HG02759 (cell line): ENCODE measurements at regions not wholly inside any gene's neighbourhood (a gene's known extent, or its start where the extent isn't known, plus 50 kb on each side); places are given as distances from the start of the nearest gene placed in this dataset.
A peak's percentile ranks its signal among the peaks of the same experiment; 100 is the strongest.

Experiments
- ATAC-seq: cut with Tn5 transposase; IDR thresholded peaks from one replicate; pipeline ENCODE4 v1.9.1; 2021; ENCODE audit warnings: mild to moderate bottlenecking, moderate library complexity; ENCODE audit not compliant: unreplicated experiment

- no peak for ATAC-seq
Measured at GRCh38 chr3:152710549-152710948, 124.4 kb upstream of the P2RY1 start.

GRCh38 chr3:152713989-152714388 lies 120.9 kb upstream of the P2RY1 start:
- ATAC-seq, result no peak

- no peak for ATAC-seq
Measured at GRCh38 chr3:152714507-152714906, 120.4 kb upstream of the P2RY1 start.

GRCh38 chr3:152717252-152717651 lies 117.7 kb upstream of the P2RY1 start:
- ATAC-seq, result no peak

- ATAC-seq, result no peak
Measured at GRCh38 chr3:152718810-152719209, 116.1 kb upstream of the P2RY1 start.

GRCh38 chr3:152719264-152719663 lies 115.7 kb upstream of the P2RY1 start:
- no peak for ATAC-seq

- ATAC-seq, result no peak
Measured at GRCh38 chr3:152720951-152721718, 113.8 kb upstream of the P2RY1 start.

- ATAC-seq, result no peak
Measured at GRCh38 chr3:152724270-152724669, 110.7 kb upstream of the P2RY1 start.

- no peak for ATAC-seq
Measured at GRCh38 chr3:152728231-152728980, 106.5 kb upstream of the P2RY1 start.

GRCh38 chr3:152729906-152730305 lies 105.0 kb upstream of the P2RY1 start:
- ATAC-seq, result peak; percentile 74

- ATAC-seq, result no peak
Measured at GRCh38 chr3:152731511-152731910, 103.4 kb upstream of the P2RY1 start.

GRCh38 chr3:152733584-152734119 lies 101.3 kb upstream of the P2RY1 start:
- no peak for ATAC-seq

- peak; percentile 99 for ATAC-seq
Measured at GRCh38 chr3:152737021-152737908, 97.7 kb upstream of the P2RY1 start.

- ATAC-seq, result no peak
Measured at GRCh38 chr3:152738656-152739055, 96.3 kb upstream of the P2RY1 start.

GRCh38 chr3:152742368-152743347 lies 92.3 kb upstream of the P2RY1 start:
- ATAC-seq, result no peak

- no peak for ATAC-seq
Measured at GRCh38 chr3:152745646-152746045, 89.3 kb upstream of the P2RY1 start.

GRCh38 chr3:152754303-152754702 lies 80.6 kb upstream of the P2RY1 start:
- ATAC-seq, result no peak

- no peak for ATAC-seq
Measured at GRCh38 chr3:152756807-152757206, 78.1 kb upstream of the P2RY1 start.

GRCh38 chr3:152760024-152760563 lies 74.8 kb upstream of the P2RY1 start:
- no peak for ATAC-seq

GRCh38 chr3:152760591-152760990 lies 74.3 kb upstream of the P2RY1 start:
- no peak for ATAC-seq
